ES-I3 (cell line): ENCODE measurements at regions not wholly inside any gene's neighbourhood (a gene's known extent, or its start where the extent isn't known, plus 50 kb on each side); places are given as distances from the start of the nearest gene placed in this dataset.
"Not testable (repeated sequence)": the region's sequence is repeated elsewhere in the genome, so short reads cannot be mapped to it uniquely, and the experiment has no call there.

Source experiments
- H3K36me3 ChIP-seq: 2 replicates; pipeline ENCODE4 v1.6.1; 2013; ENCODE audit warnings: mild to moderate bottlenecking, low read length, control low read depth, moderate library complexity; ENCODE audit not compliant: insufficient read depth
- H3K4me1 ChIP-seq: 2 replicates; pipeline ENCODE4 v1.6.1; 2013; ENCODE audit warnings: mild to moderate bottlenecking, control low read depth, low read length; ENCODE audit not compliant: insufficient read depth
- H3K9ac ChIP-seq: 2 replicates; pipeline ENCODE4 v1.6.1; 2013; ENCODE audit warnings: low read depth, mild to moderate bottlenecking, low read length, moderate library complexity
- H3K9me3 ChIP-seq: 2 replicates; pipeline ENCODE4 v1.6.1; 2013; ENCODE audit warnings: mild to moderate bottlenecking, low read length, moderate library complexity; ENCODE audit not compliant: control insufficient read depth, insufficient read depth

GRCh38 chr10:81473755-81474154 lies 401.2 kb upstream of the NRG3 start:
- H3K9me3 ChIP-seq: no peaks in the 10 kb centered on the region; the same call in none of the 2 replicates
- H3K9ac ChIP-seq: no peak overlapping the region
- H3K4me1 ChIP-seq: no peaks in the 10 kb centered on the region
- no peaks in the 10 kb centered on the region for H3K36me3 ChIP-seq

GRCh38 chr10:81479316-81479715 lies 395.7 kb upstream of the NRG3 start:
- Histone ChIP-seq H3K9ac (no peak overlapping the region), H3K4me1 (no peaks in the 10 kb centered on the region), H3K9me3 (no peaks in the 10 kb centered on the region), H3K36me3 (no peaks in the 10 kb centered on the region)

- Histone ChIP-seq H3K9ac (no peak overlapping the region), H3K4me1 (no peaks in the 10 kb centered on the region), H3K9me3 (no peaks in the 10 kb centered on the region), H3K36me3 (no peaks in the 10 kb centered on the region)
Measured at GRCh38 chr10:81496626-81497025, 378.4 kb upstream of the NRG3 start.

GRCh38 chr10:81498011-81498551 lies 376.9 kb upstream of the NRG3 start:
- H3K36me3 ChIP-seq: no peaks in the 10 kb centered on the region
- H3K9ac ChIP-seq: no peak overlapping the region
- no peaks in the 10 kb centered on the region for H3K9me3 ChIP-seq
- H3K4me1 ChIP-seq: no peaks in the 10 kb centered on the region

- no peak overlapping the region for H3K9ac ChIP-seq
- H3K4me1 ChIP-seq: no peaks in the 10 kb centered on the region
- H3K36me3 ChIP-seq: no peaks in the 10 kb centered on the region
- H3K9me3 ChIP-seq: no peaks in the 10 kb centered on the region
Measured at GRCh38 chr10:81502677-81503359, 372.2 kb upstream of the NRG3 start.

- H3K4me1 ChIP-seq, H3K36me3 ChIP-seq, H3K9ac ChIP-seq, H3K9me3 ChIP-seq: not testable (repeated sequence)
Measured at GRCh38 chr10:81505777-81506176, 369.2 kb upstream of the NRG3 start.

- Histone ChIP-seq H3K4me1 (no peaks in the 10 kb centered on the region), H3K9ac (no peak overlapping the region), H3K9me3 (no peaks in the 10 kb centered on the region; the same call in 1 of the 2 replicates), H3K36me3 (no peaks in the 10 kb centered on the region)
Measured at GRCh38 chr10:81514811-81515210, 360.2 kb upstream of the NRG3 start.

- no peak overlapping the region for H3K9ac ChIP-seq
- no peaks in the 10 kb centered on the region for H3K4me1 ChIP-seq
- no peaks in the 10 kb centered on the region for H3K9me3 ChIP-seq
- H3K36me3 ChIP-seq: no peaks in the 10 kb centered on the region
Measured at GRCh38 chr10:81520688-81521087, 354.3 kb upstream of the NRG3 start.

GRCh38 chr10:81524467-81524866 lies 350.5 kb upstream of the NRG3 start:
- Histone ChIP-seq H3K9ac (no peak overlapping the region), H3K4me1 (no peaks in the 10 kb centered on the region), H3K9me3 (peaks cover 4% of the 10 kb centered on the region; the same call in 1 of the 2 replicates), H3K36me3 (no peaks in the 10 kb centered on the region)

- Histone ChIP-seq H3K36me3 (no peaks in the 10 kb centered on the region; the same call in 1 of the 2 replicates), H3K9me3 (peaks cover 4% of the 10 kb centered on the region; the same call in 1 of the 2 replicates), H3K9ac (no peak overlapping the region)
Measured at GRCh38 chr10:81532403-81532802, 342.6 kb upstream of the NRG3 start.

GRCh38 chr10:81534991-81535390 lies 340.0 kb upstream of the NRG3 start:
- no peaks in the 10 kb centered on the region for H3K9me3 ChIP-seq

More at GRCh38 chr10:81532403-81532802, 342.6 kb upstream of the NRG3 start:
- no peaks in the 10 kb centered on the region for H3K4me1 ChIP-seq

GRCh38 chr10:81541517-81541916 lies 333.5 kb upstream of the NRG3 start:
- Histone ChIP-seq H3K4me1 (no peaks in the 10 kb centered on the region), H3K9me3 (no peaks in the 10 kb centered on the region), H3K36me3 (no peaks in the 10 kb centered on the region), H3K9ac (no peak overlapping the region)

More at GRCh38 chr10:81534991-81535390, 340.0 kb upstream of the NRG3 start:
- Histone ChIP-seq H3K36me3 (no peaks in the 10 kb centered on the region), H3K4me1 (no peaks in the 10 kb centered on the region), H3K9ac (no peak overlapping the region)

GRCh38 chr10:81546243-81546642 lies 328.8 kb upstream of the NRG3 start:
- Histone ChIP-seq H3K9ac (no peak overlapping the region), H3K9me3 (no peaks in the 10 kb centered on the region), H3K36me3 (no peaks in the 10 kb centered on the region), H3K4me1 (no peaks in the 10 kb centered on the region)

GRCh38 chr10:81548160-81548559 lies 326.8 kb upstream of the NRG3 start:
- Histone ChIP-seq H3K36me3 (no peaks in the 10 kb centered on the region), H3K9ac (no peak overlapping the region), H3K4me1 (no peaks in the 10 kb centered on the region), H3K9me3 (no peaks in the 10 kb centered on the region)

- Histone ChIP-seq H3K36me3 (no peaks in the 10 kb centered on the region), H3K9ac (no peak overlapping the region)
Measured at GRCh38 chr10:81564143-81564542, 310.9 kb upstream of the NRG3 start.

More at GRCh38 chr10:81564143-81564542, 310.9 kb upstream of the NRG3 start:
- Histone ChIP-seq H3K9me3 (no peaks in the 10 kb centered on the region), H3K4me1 (no peaks in the 10 kb centered on the region)
